ENCODE measurements at regions not wholly inside any gene's neighbourhood (a gene's known extent, or its start where the extent isn't known, plus 50 kb on each side); places are given as distances from the start of the nearest gene placed in this dataset.

- no peak for DNase-seq (ENCODE audit: low read depth)
Measured at GRCh38 chr1:177789956-177790355, 179.9 kb downstream of the SEC16B start.

- no peak for DNase-seq (ENCODE audit: low read depth)
Measured at GRCh38 chr1:177786176-177786745, 183.6 kb downstream of the SEC16B start.

- no peak for DNase-seq (ENCODE audit: low read depth)
Measured at GRCh38 chr1:177784936-177785335, 184.9 kb downstream of the SEC16B start.

GRCh38 chr1:177784409-177784808, 185.4 kb downstream of the SEC16B start:
- DNase-seq (ENCODE audit: low read depth) = no peak

- no peak for DNase-seq (ENCODE audit: low read depth)
Measured at GRCh38 chr1:177783051-177783450, 186.8 kb downstream of the SEC16B start.

DNA sequence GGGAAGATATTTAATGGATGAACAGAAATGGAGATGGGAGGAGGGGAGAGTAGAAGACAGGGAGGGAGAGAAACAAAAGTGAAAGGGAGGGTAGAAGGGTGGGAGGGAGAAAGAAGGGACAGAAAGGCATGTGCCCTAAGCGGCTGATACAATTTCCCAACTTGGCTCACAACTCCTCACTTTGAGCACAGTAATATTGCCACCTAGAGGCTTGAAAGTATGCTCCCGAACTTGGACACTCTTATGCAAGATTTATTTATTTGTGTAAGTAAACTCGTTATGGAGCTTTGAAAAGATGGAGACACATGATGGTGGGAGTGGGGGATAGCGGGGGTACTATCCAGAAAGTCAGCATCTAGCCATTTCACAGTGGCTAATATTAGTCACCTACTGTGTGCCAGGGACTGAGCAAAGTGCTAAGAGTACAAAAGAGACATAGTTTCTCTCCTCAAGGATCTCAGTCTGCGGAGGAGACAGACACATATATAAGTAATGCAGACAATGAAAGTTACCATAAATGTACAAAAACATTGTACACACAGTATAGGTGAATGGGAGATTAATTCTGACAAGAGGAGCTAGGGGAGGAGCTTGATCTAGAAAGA, 189.7 kb downstream of the SEC16B start:
- DNase-seq (ENCODE audit: low read depth) = peak; percentile 45

DNA sequence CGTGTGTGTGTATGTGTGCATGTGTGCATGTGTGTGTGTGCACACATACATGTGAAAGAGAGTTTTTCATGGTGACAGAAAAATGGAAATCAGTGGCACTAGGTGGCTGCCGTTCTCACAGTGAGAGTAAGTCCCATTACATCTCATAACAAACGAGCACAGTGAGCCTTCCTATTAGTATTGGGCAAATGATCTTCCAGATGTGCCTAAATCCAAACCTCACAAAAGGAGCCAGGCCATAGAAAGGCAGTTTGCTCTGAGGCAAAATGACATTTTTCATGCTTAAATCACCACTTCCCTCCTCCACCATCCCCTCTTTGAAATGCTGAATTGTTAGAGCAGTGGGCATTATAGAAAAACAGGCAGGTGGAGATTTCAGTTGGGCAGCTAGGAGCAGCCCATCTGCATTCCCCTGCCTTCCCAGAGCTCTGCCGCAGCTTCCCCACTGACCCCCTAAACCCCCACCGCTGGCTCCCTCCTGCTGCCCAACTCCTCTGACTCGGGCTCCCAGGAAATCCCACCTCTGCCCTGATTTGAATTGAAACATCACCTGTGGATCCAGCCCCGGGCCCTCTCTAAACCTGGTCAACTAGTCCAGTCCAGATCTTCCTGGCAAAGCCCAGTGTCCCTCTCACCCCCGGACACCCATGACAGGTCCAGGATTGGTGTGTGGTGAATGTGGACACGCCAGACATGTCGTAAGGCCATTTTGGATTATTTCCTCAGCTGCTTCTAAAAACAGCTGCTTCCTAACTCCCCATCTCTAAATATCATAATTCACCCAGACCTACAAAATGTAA, 190.5 kb downstream of the SEC16B start:
- no peak for DNase-seq (ENCODE audit: low read depth)

- DNase-seq (ENCODE audit: low read depth) = no peak
Measured at GRCh38 chr1:177775924-177776323, 193.9 kb downstream of the SEC16B start.

GRCh38 chr1:177772386-177772960, 197.4 kb downstream of the SEC16B start:
- DNase-seq (ENCODE audit: low read depth) = no peak

DNA sequence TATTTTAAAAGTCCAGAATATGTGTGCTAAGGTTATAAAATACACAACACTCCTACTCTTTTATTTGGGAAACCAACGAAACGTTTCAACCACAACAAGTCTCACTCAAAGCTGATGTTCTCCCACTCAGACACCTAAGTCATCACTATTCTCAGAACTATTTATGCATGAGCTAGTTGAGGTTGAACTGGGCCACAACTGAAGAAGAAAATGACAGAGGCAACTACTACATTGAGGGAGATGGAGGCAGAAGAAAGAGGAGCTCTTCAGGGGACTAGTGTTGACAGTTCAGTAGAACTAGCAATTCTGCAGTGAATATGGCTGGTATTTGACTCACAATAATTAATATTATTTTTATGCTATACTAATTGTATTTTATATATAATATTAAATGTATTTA, 198.2 kb downstream of the SEC16B start:
- DNase-seq (ENCODE audit: low read depth) = no peak

DNA sequence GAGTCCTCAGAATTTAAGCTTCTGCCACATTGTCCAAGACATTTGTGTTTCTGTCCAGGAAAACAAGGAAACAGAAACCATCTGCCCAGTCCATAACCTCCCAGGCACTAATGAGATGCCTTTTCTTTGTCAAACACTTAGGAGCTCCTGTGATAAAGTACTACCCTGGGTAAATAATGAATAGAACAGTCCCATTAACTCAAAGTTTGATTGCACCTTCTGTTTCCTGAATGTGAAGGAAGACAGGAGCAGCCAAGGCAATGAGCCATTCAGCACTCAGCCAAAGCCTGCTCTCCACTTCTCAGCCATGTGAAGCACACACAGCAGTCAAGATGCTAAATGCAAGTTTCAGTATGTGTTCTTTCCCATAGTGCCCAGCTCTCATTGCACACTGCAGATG, 199.8 kb downstream of the SEC16B start:
- DNase-seq (ENCODE audit: low read depth) = no peak

DNA sequence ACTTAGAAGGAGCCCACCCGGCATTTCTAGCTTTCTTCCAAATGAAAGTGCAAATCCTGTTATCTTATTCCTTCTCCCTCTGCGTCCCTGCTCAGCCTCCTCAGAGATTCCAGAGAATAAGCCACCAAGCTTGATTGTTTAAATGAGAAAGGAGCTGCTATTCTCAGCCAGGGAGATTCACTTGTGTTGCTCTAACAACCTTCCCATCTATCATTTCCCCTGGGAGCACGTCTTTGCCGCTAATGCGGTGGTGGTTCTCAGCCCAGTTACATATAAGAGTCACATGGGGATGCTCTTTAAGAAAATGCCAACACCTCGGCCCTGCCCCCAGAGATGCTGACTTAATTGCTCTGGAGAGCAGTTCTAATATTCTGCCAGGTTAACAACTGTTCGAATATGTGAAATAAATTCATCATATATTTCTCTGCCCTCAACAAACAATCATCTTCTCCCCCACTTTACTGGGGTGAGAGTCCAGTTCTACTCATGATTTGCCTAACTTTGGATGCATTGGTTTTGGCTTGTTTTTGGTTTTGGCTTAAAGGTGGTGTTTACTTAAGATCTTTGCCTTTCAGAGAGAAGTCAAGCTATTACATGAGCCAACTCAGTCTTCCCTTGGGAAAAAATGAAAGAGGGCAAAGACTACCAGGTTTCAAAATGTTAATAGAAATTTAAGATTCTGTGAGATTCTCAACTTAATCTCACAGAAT, 213.9 kb downstream of the SEC16B start:
- no peak for DNase-seq (ENCODE audit: low read depth)

DNA sequence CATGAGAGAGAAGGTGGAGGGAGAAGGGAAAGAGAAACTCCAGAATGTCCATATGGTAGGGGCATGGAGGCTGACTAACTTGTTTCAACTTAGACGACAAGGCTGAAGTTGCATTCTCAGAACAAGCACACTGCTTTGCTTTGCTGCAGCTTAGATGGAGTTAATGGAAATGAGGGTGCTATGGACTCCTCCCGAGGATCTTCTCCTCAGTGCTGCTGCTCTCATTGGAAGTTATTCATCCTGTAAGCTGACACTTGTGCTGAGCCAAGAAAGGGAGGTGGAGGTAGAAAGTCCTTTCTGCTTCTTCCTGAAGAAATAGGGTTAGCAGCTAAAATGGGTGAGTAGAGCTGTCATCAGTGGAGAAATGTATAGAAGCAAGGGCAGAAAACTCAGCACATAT, 215.3 kb downstream of the SEC16B start:
- DNase-seq (ENCODE audit: low read depth) = no peak

DNA sequence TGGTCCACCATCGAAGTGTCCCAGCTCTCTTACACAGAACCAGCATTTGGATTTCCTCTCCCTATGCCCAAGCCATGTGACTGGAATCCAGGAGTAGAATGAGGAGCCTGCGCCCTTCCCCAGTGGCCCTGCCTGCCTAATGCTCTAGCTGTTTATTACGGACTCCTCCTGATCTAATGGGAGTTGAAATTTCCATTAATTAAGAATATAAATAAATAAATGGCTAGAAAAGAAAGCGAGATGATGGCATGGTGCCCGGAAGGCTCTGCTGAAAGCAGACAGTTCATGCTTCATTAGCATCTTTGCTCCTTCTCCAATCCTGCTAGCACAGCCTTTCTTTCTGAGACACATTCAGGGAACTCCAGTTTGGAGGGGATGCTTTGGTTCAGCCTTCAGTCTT, 216.2 kb downstream of the SEC16B start:
- no peak for DNase-seq (ENCODE audit: low read depth)

DNA sequence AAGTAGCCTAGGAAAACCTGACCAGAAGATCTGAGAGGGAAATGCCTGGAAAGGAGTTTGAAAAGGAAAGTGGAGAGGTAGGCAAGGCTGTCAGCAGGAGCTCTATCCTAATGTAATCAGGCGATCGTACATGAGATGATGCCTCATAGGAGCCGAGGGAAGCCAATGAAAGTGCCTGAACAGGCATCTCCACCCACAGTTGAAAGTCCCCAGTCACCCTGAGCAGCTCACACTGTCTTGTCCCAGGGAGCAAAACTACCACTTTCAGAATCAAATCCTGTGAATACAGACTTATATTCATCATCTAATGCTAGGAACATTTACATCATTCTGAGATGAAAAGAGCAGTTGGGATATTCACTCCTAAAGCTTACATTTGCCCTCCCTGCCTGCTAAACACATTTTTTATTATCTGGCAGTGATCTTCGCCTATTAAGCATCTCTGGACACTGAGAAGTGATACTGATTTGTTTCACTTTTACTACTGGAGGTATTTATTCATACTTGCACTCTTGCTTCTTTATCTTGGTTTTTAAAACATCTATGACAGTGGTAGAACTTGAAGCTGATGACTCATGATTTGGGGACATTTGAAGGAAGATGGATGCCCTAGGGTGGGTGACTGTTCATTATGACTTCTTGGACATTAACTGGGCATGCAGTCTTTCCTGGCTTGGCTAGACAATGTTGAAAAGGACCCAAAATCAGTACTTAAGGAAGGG, 221.6 kb downstream of the SEC16B start:
- DNase-seq (ENCODE audit: low read depth) = no peak

- DNase-seq (ENCODE audit: low read depth) = no peak
Measured at GRCh38 chr1:177746155-177746554, 223.7 kb downstream of the SEC16B start.

- DNase-seq (ENCODE audit: low read depth) = no peak
Measured at GRCh38 chr1:177744906-177745305, 225.0 kb downstream of the SEC16B start.

DNA sequence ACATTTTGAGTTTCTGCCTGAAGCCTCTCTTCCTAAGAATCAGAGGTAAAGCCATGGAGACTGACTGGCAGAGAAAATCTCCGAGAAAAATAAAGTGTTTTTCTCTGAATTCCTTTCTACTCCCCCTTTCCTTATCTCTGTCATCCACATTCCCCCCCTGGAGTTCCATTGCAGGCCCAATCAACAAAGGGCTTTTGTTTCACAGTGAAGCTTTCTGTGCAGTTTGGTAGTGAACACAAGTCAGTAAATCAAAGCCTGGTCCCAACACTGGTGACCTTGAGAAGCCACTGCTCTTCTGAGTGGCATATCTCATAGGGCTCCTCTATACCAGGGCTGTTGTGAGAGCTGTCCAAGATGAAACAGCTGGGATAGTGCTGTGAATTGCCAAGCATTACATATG, 228.4 kb downstream of the SEC16B start:
- no peak for DNase-seq (ENCODE audit: low read depth)

DNA sequence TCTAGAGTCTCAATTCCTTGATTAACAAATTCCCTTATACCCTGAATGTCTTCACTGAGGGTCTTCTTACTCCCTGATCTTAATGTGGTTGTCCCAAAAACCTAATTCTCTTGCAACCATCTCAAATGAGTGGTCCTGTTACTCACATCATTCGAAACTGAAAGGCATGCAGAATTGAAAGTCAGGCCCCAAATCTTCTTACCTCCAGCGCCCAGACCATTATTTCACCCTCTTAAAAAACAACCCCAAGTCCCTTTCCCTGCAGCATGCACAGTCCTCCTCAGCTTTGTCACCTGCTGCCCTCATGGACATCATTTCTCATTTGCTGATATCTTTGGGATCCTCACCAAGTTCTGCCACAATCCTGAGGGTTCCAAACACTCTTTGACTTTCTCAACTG, 230.1 kb downstream of the SEC16B start:
- DNase-seq (ENCODE audit: low read depth) = no peak

- DNase-seq (ENCODE audit: low read depth) = no peak
Measured at GRCh38 chr1:177737456-177737855, 232.4 kb downstream of the SEC16B start.

DNA sequence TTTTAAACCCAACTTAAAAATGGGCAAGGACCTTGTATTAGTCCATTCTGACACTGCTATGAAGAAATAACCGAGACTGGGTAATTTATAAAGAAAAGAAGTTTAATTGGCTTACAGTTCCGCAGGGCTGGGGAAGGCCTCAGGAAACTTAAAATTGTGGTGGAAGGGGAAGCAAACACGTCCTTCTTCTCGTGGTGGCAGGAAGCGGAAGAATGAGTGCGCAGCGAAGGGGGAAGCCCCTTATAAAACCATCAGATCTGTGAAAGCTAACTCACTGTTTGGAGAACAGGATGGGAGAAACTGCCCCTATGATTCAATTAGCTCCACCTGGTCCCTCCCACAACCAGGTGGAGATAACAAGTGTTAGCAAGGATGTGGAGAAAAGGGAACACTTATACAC, 237.7 kb downstream of the SEC16B start:
- DNase-seq (ENCODE audit: low read depth) = no peak

DNA sequence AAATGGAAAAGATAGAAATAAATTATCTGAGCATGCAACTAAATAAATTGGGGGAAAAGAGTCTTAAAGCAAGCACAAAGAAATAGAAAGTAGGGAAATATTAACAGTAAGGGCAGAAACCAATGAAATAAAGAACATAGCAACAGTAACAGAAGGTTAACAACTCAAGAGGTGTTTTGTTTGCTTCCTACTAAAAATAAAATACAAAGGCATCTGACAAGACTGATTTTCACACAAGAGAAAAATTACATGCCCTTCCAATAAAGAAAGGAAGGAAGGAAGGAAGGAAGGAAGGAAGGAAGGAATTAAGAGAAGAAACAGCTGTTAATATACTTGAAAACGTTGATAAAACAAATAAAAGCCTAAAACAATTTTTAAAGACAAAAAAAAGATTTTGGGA, 240.2 kb downstream of the SEC16B start:
- DNase-seq (ENCODE audit: low read depth) = no peak
